ENCODE measurements at regions not wholly inside any gene's neighbourhood (a gene's known extent, or its start where the extent isn't known, plus 50 kb on each side); places are given as distances from the start of the nearest gene placed in this dataset.

DNA sequence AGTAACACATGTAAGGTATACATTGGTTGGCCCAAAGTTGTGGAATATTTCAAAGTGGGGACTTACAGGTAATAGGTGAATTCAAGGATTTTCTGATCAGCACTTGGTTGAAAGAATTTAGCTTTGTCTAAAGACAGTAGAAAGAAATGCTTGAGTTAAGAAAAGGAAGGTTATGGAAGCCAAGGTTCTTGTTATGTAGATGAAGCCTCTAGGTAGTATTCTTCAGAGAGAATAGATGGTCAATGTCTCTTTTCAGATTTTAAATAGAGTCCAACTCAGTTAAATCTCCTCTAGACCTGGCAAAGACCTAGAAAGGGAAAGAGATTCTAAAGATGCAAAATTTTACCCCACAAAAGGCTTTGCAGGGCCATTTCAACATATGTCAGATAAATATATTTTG is 157.4 kb downstream of the ANKRD30B start:
- Histone ChIP-seq H3K9me3 (ENCODE audit: control insufficient read depth, low read length) (no peaks in the 10 kb centered on the region), H3K4me1 (ENCODE audit: control insufficient read depth, insufficient read depth, low read length) (no peaks in the 10 kb centered on the region), H3K4me3 (ENCODE audit: low read length) (no peak overlapping the region), H3K27me3 (ENCODE audit: control insufficient read depth, insufficient read depth) (no peaks in the 10 kb centered on the region), H3K27ac (ENCODE audit: low read length) (no peak overlapping the region)
- ATAC-seq, result no peak
- DNase-seq, result no peak
- intact Hi-C loops (cut with DNase I), result no loop called here

- ATAC-seq (no peak), DNase-seq (no peak)
- H3K4me3 ChIP-seq (ENCODE audit: low read length), result no peak overlapping the region
- H3K27ac ChIP-seq (ENCODE audit: low read length), result no peak overlapping the region
- WGBS, result 66% methylated on average over 1 of the region's 1 CpG
- no peaks in the 10 kb centered on the region for H3K9me3 ChIP-seq (ENCODE audit: control insufficient read depth, low read length)
- H3K4me1 ChIP-seq (ENCODE audit: control insufficient read depth, insufficient read depth, low read length), result no peaks in the 10 kb centered on the region
- no peaks in the 10 kb centered on the region for H3K27me3 ChIP-seq (ENCODE audit: control insufficient read depth, insufficient read depth)
- intact Hi-C loops (cut with DNase I), result no loop called here
These were observed 158.0 kb downstream of the ANKRD30B start for GRCh38 chr18:14905979-14906378.

GRCh38 chr18:14907420-14907819 is 159.4 kb downstream of the ANKRD30B start:
- WGBS, result 69% methylated on average over 9 of the region's 9 CpGs
- DNase-seq (no peak), ATAC-seq (no peak)
- H3K4me1 ChIP-seq (ENCODE audit: control insufficient read depth, insufficient read depth, low read length), result no peaks in the 10 kb centered on the region
- no peaks in the 10 kb centered on the region for H3K27me3 ChIP-seq (ENCODE audit: control insufficient read depth, insufficient read depth)
- no peak overlapping the region for H3K27ac ChIP-seq (ENCODE audit: low read length)
- intact Hi-C loops (cut with DNase I), result no loop called here
- no peak overlapping the region for H3K4me3 ChIP-seq (ENCODE audit: low read length)
- H3K9me3 ChIP-seq (ENCODE audit: control insufficient read depth, low read length), result no peaks in the 10 kb centered on the region

DNA sequence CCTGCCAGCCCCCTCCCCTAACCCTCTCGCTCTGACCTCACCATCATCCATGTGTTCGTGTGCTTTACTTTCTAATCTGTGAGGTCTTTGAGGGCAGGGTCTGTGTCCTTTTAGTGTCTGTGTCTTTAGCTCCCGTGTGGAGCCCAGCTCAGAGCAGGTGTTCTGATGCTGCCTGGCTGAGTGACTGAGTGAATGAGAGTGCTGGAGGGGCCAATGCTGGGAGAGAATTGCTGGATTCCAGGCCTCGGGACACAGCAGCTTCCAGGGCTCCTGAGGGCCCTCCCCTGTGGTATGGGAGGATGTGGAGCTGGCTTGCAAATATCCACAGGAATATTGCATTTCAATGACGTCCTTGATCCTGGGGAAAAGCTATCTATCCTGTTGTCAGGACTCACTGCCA is 160.6 kb downstream of the ANKRD30B start:
- no peak overlapping the region for H3K4me3 ChIP-seq (ENCODE audit: low read length)
- H3K9me3 ChIP-seq (ENCODE audit: control insufficient read depth, low read length), result no peaks in the 10 kb centered on the region
- H3K4me1 ChIP-seq (ENCODE audit: control insufficient read depth, insufficient read depth, low read length), result no peaks in the 10 kb centered on the region
- DNase-seq (no peak), ATAC-seq (no peak)
- WGBS, result 49% methylated on average over 5 of the region's 5 CpGs
- H3K27ac ChIP-seq (ENCODE audit: low read length), result no peak overlapping the region
- H3K27me3 ChIP-seq (ENCODE audit: control insufficient read depth, insufficient read depth), result no peaks in the 10 kb centered on the region
- intact Hi-C loops (cut with DNase I), result no loop called here

- no peak for ATAC-seq
- 87% methylated on average over 1 of the region's 1 CpG for WGBS
These were observed 165.0 kb downstream of the ANKRD30B start for GRCh38 chr18:14912967-14913366.

DNA sequence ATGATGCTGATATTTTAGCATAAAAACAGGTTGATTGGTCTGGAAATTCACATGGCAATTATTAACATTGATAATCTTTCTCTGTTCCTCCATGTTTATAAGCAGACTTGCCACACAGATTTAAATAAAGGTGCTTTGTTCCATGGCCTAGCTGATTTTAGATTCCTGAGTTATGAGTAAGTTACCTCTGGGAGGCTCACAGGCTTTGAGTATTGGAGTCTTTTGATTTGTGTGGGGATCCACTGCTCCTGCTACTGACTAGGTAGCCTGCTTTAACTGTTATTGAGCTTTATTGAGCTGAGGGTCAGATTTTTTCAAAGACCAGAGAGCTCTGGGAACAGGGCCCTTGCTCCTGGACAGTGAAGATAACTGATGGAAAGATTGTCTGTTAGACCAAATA is 166.1 kb downstream of the ANKRD30B start:
- H3K27me3 ChIP-seq (ENCODE audit: control insufficient read depth, insufficient read depth), result no peaks in the 10 kb centered on the region
- no peak overlapping the region for H3K27ac ChIP-seq (ENCODE audit: low read length)
- intact Hi-C loops (cut with DNase I), result no loop called here
- H3K4me3 ChIP-seq (ENCODE audit: low read length), result no peak overlapping the region
- no peaks in the 10 kb centered on the region for H3K4me1 ChIP-seq (ENCODE audit: control insufficient read depth, insufficient read depth, low read length)
- H3K9me3 ChIP-seq (ENCODE audit: control insufficient read depth, low read length), result no peaks in the 10 kb centered on the region
- ATAC-seq (no peak), DNase-seq (no peak)

More at GRCh38 chr18:14912967-14913366, 165.0 kb downstream of the ANKRD30B start:
- intact Hi-C loops (cut with DNase I), result no loop called here
- Histone ChIP-seq H3K27ac (ENCODE audit: low read length) (no peak overlapping the region), H3K4me3 (ENCODE audit: low read length) (no peak overlapping the region), H3K4me1 (ENCODE audit: control insufficient read depth, insufficient read depth, low read length) (no peaks in the 10 kb centered on the region), H3K9me3 (ENCODE audit: control insufficient read depth, low read length) (no peaks in the 10 kb centered on the region), H3K27me3 (ENCODE audit: control insufficient read depth, insufficient read depth) (no peaks in the 10 kb centered on the region)
- no peak for DNase-seq

DNA sequence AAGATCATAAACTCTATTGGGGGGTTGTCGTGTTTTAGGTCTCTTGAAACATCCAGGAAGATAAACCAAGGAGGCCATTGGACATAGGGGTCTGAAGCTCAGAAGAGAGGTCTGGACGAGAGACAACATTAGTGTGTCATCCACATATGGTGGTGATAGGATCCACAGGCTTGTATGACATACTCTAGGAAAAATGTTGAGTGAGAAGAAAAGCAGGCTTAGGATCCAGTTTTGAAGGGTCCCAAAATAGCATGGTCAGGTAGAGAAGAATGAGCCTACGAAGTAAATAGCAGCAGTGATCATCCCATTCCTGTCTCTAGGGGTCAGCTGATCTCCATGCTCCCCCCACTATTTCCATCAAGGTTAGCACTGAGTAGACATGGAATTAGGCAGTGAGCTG is 166.8 kb downstream of the ANKRD30B start:
- 53% methylated on average over 3 of the region's 3 CpGs for WGBS
- Histone ChIP-seq H3K4me3 (ENCODE audit: low read length) (no peak overlapping the region), H3K4me1 (ENCODE audit: control insufficient read depth, insufficient read depth, low read length) (no peaks in the 10 kb centered on the region), H3K27me3 (ENCODE audit: control insufficient read depth, insufficient read depth) (no peaks in the 10 kb centered on the region), H3K27ac (ENCODE audit: low read length) (no peak overlapping the region), H3K9me3 (ENCODE audit: control insufficient read depth, low read length) (no peaks in the 10 kb centered on the region)
- ATAC-seq (no peak), DNase-seq (no peak)
- intact Hi-C loops (cut with DNase I), result no loop called here

GRCh38 chr18:14916181-14916580 is 168.2 kb downstream of the ANKRD30B start:
- Histone ChIP-seq H3K27ac (ENCODE audit: low read length) (no peak overlapping the region), H3K4me1 (ENCODE audit: control insufficient read depth, insufficient read depth, low read length) (no peaks in the 10 kb centered on the region), H3K27me3 (ENCODE audit: control insufficient read depth, insufficient read depth) (no peaks in the 10 kb centered on the region), H3K9me3 (ENCODE audit: control insufficient read depth, low read length) (no peaks in the 10 kb centered on the region), H3K4me3 (ENCODE audit: low read length) (no peak overlapping the region)
- intact Hi-C loops (cut with DNase I), result no loop called here
- WGBS, result 39% methylated on average over 1 of the region's 1 CpG
- no peak for DNase-seq
- no peak for ATAC-seq

DNA sequence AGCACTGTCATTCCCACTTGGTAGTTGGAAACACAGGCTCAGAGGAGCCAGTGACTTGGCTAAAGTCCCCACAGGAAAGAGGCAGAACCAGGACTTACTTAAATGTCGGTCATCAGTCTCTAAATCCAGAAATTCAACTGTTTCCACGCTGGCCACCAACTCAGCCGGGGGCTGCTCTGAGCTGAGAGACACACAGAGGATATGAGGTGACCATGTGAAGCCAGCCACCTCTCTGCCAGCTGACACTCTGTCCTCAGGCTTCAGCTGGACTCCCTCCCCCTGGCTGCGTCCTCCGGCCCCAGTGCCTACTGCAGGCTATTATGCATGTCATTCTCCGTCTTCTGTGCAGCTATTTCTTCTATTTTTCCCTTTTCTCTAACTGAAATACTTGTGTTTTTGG is 168.9 kb downstream of the ANKRD30B start:
- intact Hi-C loops (cut with DNase I), result no loop called here
- Histone ChIP-seq H3K4me1 (ENCODE audit: control insufficient read depth, insufficient read depth, low read length) (no peaks in the 10 kb centered on the region), H3K27ac (ENCODE audit: low read length) (no peak overlapping the region), H3K4me3 (ENCODE audit: low read length) (no peak overlapping the region), H3K9me3 (ENCODE audit: control insufficient read depth, low read length) (no peaks in the 10 kb centered on the region), H3K27me3 (ENCODE audit: control insufficient read depth, insufficient read depth) (no peaks in the 10 kb centered on the region)
- no peak for ATAC-seq
- DNase-seq, result no peak
- WGBS, result 80% methylated on average over 6 of the region's 6 CpGs

DNA sequence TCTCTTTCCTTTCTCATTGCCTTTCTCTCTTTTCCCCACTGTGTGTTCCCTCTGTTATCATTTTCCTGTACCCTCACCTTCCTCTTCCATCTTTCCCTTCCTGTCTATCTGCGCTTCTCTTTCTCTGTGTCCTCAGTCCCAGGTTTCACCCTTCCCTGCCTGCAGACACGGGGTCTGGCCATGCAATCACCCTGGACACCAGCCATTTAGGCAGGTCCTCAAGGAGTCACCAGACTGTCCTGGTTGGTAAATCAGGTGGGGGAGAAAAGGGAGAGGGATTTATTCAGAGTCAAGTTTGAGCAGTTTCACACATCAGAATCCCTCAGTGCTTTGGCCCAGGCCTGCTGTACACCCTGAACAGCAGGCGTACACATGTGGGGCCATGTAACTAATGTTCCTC is 169.3 kb downstream of the ANKRD30B start:
- Histone ChIP-seq H3K4me1 (ENCODE audit: control insufficient read depth, insufficient read depth, low read length) (no peaks in the 10 kb centered on the region), H3K4me3 (ENCODE audit: low read length) (no peak overlapping the region), H3K27me3 (ENCODE audit: control insufficient read depth, insufficient read depth) (no peaks in the 10 kb centered on the region), H3K27ac (ENCODE audit: low read length) (no peak overlapping the region), H3K9me3 (ENCODE audit: control insufficient read depth, low read length) (no peaks in the 10 kb centered on the region)
- ATAC-seq (no peak), DNase-seq (no peak)
- WGBS, result 69% methylated on average over 3 of the region's 3 CpGs
- intact Hi-C loops (cut with DNase I), result no loop called here

GRCh38 chr18:14919666-14920065 is 171.7 kb downstream of the ANKRD30B start:
- WGBS, result 34% methylated on average over 1 of the region's 1 CpG
- no peaks in the 10 kb centered on the region for H3K9me3 ChIP-seq (ENCODE audit: control insufficient read depth, low read length)
- no peak overlapping the region for H3K27ac ChIP-seq (ENCODE audit: low read length)
- intact Hi-C loops (cut with DNase I), result no loop called here
- H3K4me1 ChIP-seq (ENCODE audit: control insufficient read depth, insufficient read depth, low read length), result no peaks in the 10 kb centered on the region
- DNase-seq (no peak), ATAC-seq (no peak)
- no peak overlapping the region for H3K4me3 ChIP-seq (ENCODE audit: low read length)
- no peaks in the 10 kb centered on the region for H3K27me3 ChIP-seq (ENCODE audit: control insufficient read depth, insufficient read depth)

- H3K4me1 ChIP-seq (ENCODE audit: control insufficient read depth, insufficient read depth, low read length), result peaks cover 3% of the 10 kb centered on the region
- H3K27me3 ChIP-seq (ENCODE audit: control insufficient read depth, insufficient read depth), result no peaks in the 10 kb centered on the region
- DNase-seq, result no peak
- 77% methylated on average over 5 of the region's 5 CpGs for WGBS
- no peak for ATAC-seq
- intact Hi-C loops (cut with DNase I), result no loop called here
- H3K9me3 ChIP-seq (ENCODE audit: control insufficient read depth, low read length), result no peaks in the 10 kb centered on the region
- no peak overlapping the region for H3K27ac ChIP-seq (ENCODE audit: low read length)
- no peak overlapping the region for H3K4me3 ChIP-seq (ENCODE audit: low read length)
These were observed 173.1 kb downstream of the ANKRD30B start for GRCh38 chr18:14921031-14921430.

All from right cardiac atrium (tissue), 5 donors.